ENCODE measurements at regions not wholly inside any gene's neighbourhood (a gene's known extent, or its start where the extent isn't known, plus 50 kb on each side); places are given as distances from the start of the nearest gene placed in this dataset.

DNA sequence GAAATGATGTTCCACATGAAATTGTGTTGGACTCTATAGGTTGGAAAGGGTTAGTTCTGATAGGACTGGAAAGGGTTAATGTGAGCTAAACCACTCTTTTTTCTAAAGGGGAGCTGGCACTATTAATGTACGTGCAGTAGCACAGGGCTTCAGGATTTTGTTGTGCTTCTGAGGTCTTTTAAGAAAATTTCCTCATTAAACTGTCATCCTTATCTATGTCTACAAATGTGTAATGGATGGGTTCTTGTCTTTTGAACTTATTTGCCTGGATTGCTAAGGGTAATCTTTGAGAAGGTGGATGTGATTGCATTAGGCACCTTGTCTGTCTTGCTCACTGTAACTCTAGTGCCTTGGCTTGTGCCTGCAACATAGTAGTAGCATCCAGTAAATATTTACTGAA lies 106.0 kb upstream of the SLC4A4 start:
- Mint-ChIP-seq H3K9me3 (ENCODE audit: unreplicated experiment) (no peaks in the 10 kb centered on the region), H3K27ac (ENCODE audit: unreplicated experiment) (no peak overlapping the region), H3K4me1 (ENCODE audit: unreplicated experiment) (peaks cover 43% of the 10 kb centered on the region), H3K36me3 (ENCODE audit: unreplicated experiment) (peaks cover 2% of the 10 kb centered on the region), H3K27me3 (ENCODE audit: unreplicated experiment) (peaks cover 23% of the 10 kb centered on the region), H3K4me3 (ENCODE audit: unreplicated experiment) (no peak overlapping the region)
- TF ChIP-seq, protein P1, sequence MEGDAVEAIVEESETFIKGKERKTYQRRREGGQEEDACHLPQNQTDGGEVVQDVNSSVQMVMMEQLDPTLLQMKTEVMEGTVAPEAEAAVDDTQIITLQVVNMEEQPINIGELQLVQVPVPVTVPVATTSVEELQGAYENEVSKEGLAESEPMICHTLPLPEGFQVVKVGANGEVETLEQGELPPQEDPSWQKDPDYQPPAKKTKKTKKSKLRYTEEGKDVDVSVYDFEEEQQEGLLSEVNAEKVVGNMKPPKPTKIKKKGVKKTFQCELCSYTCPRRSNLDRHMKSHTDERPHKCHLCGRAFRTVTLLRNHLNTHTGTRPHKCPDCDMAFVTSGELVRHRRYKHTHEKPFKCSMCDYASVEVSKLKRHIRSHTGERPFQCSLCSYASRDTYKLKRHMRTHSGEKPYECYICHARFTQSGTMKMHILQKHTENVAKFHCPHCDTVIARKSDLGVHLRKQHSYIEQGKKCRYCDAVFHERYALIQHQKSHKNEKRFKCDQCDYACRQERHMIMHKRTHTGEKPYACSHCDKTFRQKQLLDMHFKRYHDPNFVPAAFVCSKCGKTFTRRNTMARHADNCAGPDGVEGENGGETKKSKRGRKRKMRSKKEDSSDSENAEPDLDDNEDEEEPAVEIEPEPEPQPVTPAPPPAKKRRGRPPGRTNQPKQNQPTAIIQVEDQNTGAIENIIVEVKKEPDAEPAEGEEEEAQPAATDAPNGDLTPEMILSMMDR (IDR thresholded peaks at IDR 0.05), result no peak
- no peak for DNase-seq (ENCODE audit: extremely low spot score, unreplicated experiment)

DNA sequence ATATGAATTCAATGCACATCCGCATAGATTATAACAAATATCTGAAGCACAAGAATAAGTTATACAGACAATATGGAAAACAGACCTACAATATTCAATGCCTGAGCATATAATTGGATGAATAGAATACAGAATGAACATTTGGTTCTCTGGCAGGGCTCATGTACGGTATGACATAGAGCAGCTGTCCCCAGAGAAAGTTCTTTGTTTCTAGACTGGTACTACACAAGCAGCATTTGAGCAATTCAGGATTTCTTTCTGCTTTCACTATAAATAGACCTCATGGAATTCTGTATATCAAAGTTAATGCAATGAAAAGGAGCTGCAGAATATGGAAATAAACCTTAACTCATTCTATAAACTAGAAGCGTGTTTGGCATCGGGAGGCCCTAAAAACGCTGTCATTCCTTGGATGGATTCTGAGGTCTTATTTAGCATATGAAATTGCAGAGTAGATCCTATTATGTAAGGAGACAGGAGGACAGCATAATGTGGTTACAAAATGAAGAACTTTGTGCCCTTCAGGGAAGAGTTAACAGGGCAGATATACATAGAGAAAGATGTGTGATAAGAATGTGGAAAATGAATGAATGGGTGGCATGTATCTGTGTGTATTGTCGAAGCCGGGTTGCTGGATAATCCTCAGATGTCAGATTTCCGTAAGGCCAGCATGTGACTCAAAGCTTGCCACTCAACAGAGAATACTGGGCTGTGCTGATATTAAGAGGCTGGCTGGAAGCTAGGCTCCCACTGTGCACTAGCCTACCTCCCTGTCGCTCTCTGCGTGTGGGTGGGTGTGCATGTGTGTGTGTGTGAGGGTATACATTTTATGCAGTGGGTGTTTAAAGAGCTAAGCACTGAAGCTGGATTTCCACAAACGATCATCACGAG lies 103.3 kb upstream of the SLC4A4 start:
- no peak overlapping the region for H3K27ac Mint-ChIP-seq (ENCODE audit: unreplicated experiment)

DNA sequence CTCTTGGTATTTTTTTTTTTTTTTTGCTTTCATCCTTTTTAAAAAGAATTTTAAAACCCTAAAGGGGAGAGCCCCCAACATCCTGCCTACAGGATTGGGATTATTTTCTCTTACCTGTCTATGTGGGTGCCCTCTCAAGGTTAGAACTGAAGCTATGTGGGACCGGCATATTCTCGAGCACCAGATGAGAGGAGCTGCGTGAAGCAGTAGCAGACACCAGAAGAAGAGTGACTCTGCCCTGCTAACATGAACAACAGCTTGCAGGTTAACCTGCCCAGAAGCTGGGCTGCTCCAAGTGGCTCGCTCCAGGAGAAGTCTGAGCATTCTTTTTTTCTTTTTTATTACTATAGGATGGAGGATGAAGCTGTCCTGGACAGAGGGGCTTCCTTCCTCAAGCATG lies 102.6 kb upstream of the SLC4A4 start:
- Mint-ChIP-seq H3K4me1 (ENCODE audit: unreplicated experiment) (peaks cover 43% of the 10 kb centered on the region), H3K27ac (ENCODE audit: unreplicated experiment) (no peak overlapping the region), H3K9me3 (ENCODE audit: unreplicated experiment) (no peaks in the 10 kb centered on the region), H3K36me3 (ENCODE audit: unreplicated experiment) (no peaks in the 10 kb centered on the region), H3K27me3 (ENCODE audit: unreplicated experiment) (peaks cover 5% of the 10 kb centered on the region), H3K4me3 (ENCODE audit: unreplicated experiment) (no peak overlapping the region)
- DNase-seq (ENCODE audit: extremely low spot score, unreplicated experiment), result no peak
- TF ChIP-seq, protein P1 (IDR thresholded peaks at IDR 0.05), result no peak

More for the DNA sequence above, 103.3 kb upstream of the SLC4A4 start:
- Mint-ChIP-seq H3K4me1 (ENCODE audit: unreplicated experiment) (peaks cover 46% of the 10 kb centered on the region), H3K27me3 (ENCODE audit: unreplicated experiment) (peaks cover 8% of the 10 kb centered on the region), H3K4me3 (ENCODE audit: unreplicated experiment) (no peak overlapping the region), H3K36me3 (ENCODE audit: unreplicated experiment) (no peaks in the 10 kb centered on the region), H3K9me3 (ENCODE audit: unreplicated experiment) (no peaks in the 10 kb centered on the region)
- no peak for DNase-seq (ENCODE audit: extremely low spot score, unreplicated experiment)
- TF ChIP-seq, protein P1 (IDR thresholded peaks at IDR 0.05), result no peak

DNA sequence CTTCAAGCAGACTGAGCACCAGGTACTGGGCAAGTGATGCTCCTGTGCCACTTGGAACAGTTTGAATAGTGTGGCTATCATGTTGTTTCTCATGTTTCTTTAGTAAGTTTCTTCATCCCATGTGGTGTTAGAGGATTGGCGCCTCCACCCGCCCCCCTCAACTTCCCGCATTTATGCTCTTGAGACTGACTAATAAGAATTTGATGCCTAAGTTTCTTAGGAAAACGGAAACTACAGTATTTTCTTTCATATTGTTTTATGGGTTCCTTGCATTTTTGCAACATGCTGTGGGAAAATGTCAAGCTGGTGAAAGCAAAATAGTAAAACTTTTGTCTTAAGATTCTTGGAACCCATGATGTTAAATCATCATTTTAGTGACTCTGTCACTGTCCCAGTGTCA lies 101.2 kb upstream of the SLC4A4 start:
- peak overlapping the region; percentile 57 for H3K27ac Mint-ChIP-seq (ENCODE audit: unreplicated experiment)

DNA sequence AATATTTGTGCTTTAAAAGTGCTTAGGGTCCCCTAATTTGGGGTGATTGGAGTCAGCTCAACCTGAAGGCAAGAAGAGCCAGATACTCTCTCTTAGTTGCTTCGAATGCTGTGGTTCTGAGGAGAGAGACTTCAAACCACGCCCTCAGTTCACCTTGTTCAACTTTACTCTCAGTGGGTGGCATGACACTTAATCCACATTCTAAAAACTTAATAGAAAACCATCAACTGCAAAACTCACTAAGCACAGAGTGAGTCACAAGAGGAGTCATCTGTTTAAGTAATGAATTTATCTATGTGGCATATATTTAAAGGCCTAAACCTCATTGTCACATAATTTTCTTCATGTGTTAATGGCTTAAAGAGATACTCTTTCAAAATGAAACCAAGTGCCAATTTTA lies 99.5 kb upstream of the SLC4A4 start:
- no peaks in the 10 kb centered on the region for H3K27me3 Mint-ChIP-seq (ENCODE audit: unreplicated experiment)
- TF ChIP-seq, protein P1 (IDR thresholded peaks at IDR 0.05), result no peak
- H3K36me3 Mint-ChIP-seq (ENCODE audit: unreplicated experiment), result peaks cover 2% of the 10 kb centered on the region
- DNase-seq (ENCODE audit: extremely low spot score, unreplicated experiment), result no peak
- no peak overlapping the region for H3K27ac Mint-ChIP-seq (ENCODE audit: unreplicated experiment)
- H3K4me3 Mint-ChIP-seq (ENCODE audit: unreplicated experiment), result no peak overlapping the region
- peaks cover 48% of the 10 kb centered on the region for H3K4me1 Mint-ChIP-seq (ENCODE audit: unreplicated experiment)
- H3K9me3 Mint-ChIP-seq (ENCODE audit: unreplicated experiment), result no peaks in the 10 kb centered on the region

More for the DNA sequence above, 101.2 kb upstream of the SLC4A4 start:
- no peak for DNase-seq (ENCODE audit: extremely low spot score, unreplicated experiment)
- Mint-ChIP-seq H3K4me3 (ENCODE audit: unreplicated experiment) (no peak overlapping the region), H3K9me3 (ENCODE audit: unreplicated experiment) (no peaks in the 10 kb centered on the region), H3K36me3 (ENCODE audit: unreplicated experiment) (peaks cover 2% of the 10 kb centered on the region), H3K4me1 (ENCODE audit: unreplicated experiment) (peaks cover 45% of the 10 kb centered on the region), H3K27me3 (ENCODE audit: unreplicated experiment) (peaks cover 5% of the 10 kb centered on the region)
- TF ChIP-seq, protein P1 (IDR thresholded peaks at IDR 0.05), result no peak

Data from osteocyte (in vitro differentiated cells).